ENCODE measurements at regions not wholly inside any gene's neighbourhood (a gene's known extent, or its start where the extent isn't known, plus 50 kb on each side); places are given as distances from the start of the nearest gene placed in this dataset.

DNA sequence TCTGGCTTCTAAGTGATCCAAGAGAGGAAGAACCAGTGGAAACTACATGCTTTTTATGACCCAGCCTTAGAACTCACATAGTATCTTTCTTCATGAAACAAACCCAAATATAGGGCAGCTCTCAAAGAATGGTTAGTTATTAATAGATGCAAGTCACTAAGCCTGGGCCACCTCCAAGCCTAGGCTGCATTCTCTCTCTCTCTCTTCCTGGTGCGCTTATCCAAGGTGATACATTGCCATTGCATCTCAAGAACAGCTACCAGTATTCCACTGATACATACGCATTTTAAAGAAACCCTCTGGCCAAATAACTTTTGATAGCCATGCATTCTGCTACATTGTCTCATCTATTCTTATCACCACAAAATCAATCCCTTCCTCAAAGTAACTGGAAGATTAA lies 455.6 kb upstream of the ADGRL2 start:
- no peaks in the 10 kb centered on the region for H3K27me3 ChIP-seq (replicated peaks; ENCODE audit: control insufficient read depth, insufficient read depth, low read length)
- H3K36me3 ChIP-seq (ENCODE audit: control insufficient read depth, insufficient read depth, low read length) = no peaks in the 10 kb centered on the region
- no peak for DNase-seq (ENCODE audit: extremely low read depth, insufficient read length)
- TF ChIP-seq CTCF (IDR thresholded peaks at IDR 0.05; ENCODE audit: insufficient read depth, low read length, poor library complexity, severe bottlenecking) = no peak
- H3K4me3 ChIP-seq (replicated peaks; ENCODE audit: low read depth, low read length) = no peak overlapping the region

DNA sequence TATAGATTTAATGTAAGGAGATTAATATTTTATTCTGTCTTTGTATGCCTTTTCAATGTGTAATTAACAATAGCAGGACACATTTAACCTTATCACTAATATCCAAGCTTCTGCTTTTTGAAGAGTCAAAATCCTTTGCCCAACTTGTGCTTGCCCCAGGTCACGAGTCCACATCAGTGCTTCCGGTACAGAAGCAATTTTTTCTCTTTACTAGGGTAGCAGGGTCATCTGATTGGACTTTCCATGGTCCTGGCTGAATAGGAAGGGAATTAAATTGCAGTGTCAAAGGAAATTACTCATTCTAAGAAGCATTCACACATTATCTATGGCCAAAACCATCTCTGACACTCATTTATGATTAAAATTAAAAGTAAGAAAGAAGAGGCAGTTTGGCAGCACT lies 460.5 kb upstream of the ADGRL2 start:
- Histone ChIP-seq H3K4me3 (replicated peaks; ENCODE audit: low read depth, low read length) (no peak overlapping the region), H3K36me3 (ENCODE audit: control insufficient read depth, insufficient read depth, low read length) (no peaks in the 10 kb centered on the region), H3K27me3 (replicated peaks; ENCODE audit: control insufficient read depth, insufficient read depth, low read length) (no peaks in the 10 kb centered on the region)
- no peak for DNase-seq (ENCODE audit: extremely low read depth, insufficient read length)
- TF ChIP-seq CTCF (IDR thresholded peaks at IDR 0.05; ENCODE audit: insufficient read depth, low read length, poor library complexity, severe bottlenecking) = no peak

GRCh38 chr1:81337226-81337625 lies 463.5 kb upstream of the ADGRL2 start:
- H3K27me3 ChIP-seq (replicated peaks; ENCODE audit: control insufficient read depth, insufficient read depth, low read length) = no peaks in the 10 kb centered on the region
- DNase-seq (ENCODE audit: extremely low read depth, insufficient read length) = no peak
- no peak for TF ChIP-seq CTCF (IDR thresholded peaks at IDR 0.05; ENCODE audit: insufficient read depth, low read length, poor library complexity, severe bottlenecking)
- H3K36me3 ChIP-seq (ENCODE audit: control insufficient read depth, insufficient read depth, low read length) = no peaks in the 10 kb centered on the region
- no peak overlapping the region for H3K4me3 ChIP-seq (replicated peaks; ENCODE audit: low read depth, low read length)

GRCh38 chr1:81335876-81336275 lies 464.9 kb upstream of the ADGRL2 start:
- DNase-seq (ENCODE audit: extremely low read depth, insufficient read length) = no peak
- no peaks in the 10 kb centered on the region for H3K27me3 ChIP-seq (replicated peaks; ENCODE audit: control insufficient read depth, insufficient read depth, low read length)
- no peak for TF ChIP-seq CTCF (IDR thresholded peaks at IDR 0.05; ENCODE audit: insufficient read depth, low read length, poor library complexity, severe bottlenecking)
- H3K36me3 ChIP-seq (ENCODE audit: control insufficient read depth, insufficient read depth, low read length) = no peaks in the 10 kb centered on the region
- no peak overlapping the region for H3K4me3 ChIP-seq (replicated peaks; ENCODE audit: low read depth, low read length)

DNA sequence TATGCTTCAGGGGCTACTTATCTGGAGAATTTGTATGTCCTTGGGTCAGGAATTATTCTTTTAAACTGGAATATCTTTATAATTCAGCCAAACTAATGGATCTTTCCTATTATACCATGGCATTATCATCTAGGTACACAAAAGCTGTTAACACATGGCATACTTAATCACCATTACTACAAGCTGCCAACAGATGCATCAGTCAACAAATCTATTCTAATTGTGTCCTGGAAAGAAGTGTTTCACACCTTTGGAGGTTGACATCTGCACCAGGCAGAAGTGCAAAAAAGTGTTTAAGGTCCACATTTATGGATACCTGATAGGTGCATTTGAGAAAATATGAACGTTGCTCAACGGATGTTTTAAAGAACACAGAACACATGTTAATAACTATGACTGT lies 470.2 kb upstream of the ADGRL2 start:
- DNase-seq (ENCODE audit: extremely low read depth, insufficient read length) = no peak
- Histone ChIP-seq H3K27me3 (replicated peaks; ENCODE audit: control insufficient read depth, insufficient read depth, low read length) (no peaks in the 10 kb centered on the region), H3K36me3 (ENCODE audit: control insufficient read depth, insufficient read depth, low read length) (no peaks in the 10 kb centered on the region), H3K4me3 (replicated peaks; ENCODE audit: low read depth, low read length) (no peak overlapping the region)
- TF ChIP-seq CTCF (IDR thresholded peaks at IDR 0.05; ENCODE audit: insufficient read depth, low read length, poor library complexity, severe bottlenecking) = no peak

GRCh38 chr1:81330111-81330510 lies 470.6 kb upstream of the ADGRL2 start:
- Histone ChIP-seq H3K27me3 (replicated peaks; ENCODE audit: control insufficient read depth, insufficient read depth, low read length) (no peaks in the 10 kb centered on the region), H3K4me3 (replicated peaks; ENCODE audit: low read depth, low read length) (no peak overlapping the region), H3K36me3 (ENCODE audit: control insufficient read depth, insufficient read depth, low read length) (no peaks in the 10 kb centered on the region)
- no peak for DNase-seq (ENCODE audit: extremely low read depth, insufficient read length)
- no peak for TF ChIP-seq CTCF (IDR thresholded peaks at IDR 0.05; ENCODE audit: insufficient read depth, low read length, poor library complexity, severe bottlenecking)

All from GM06990 (cell line).